ENCODE measurements at regions not wholly inside any gene's neighbourhood (a gene's known extent, or its start where the extent isn't known, plus 50 kb on each side); places are given as distances from the start of the nearest gene placed in this dataset.

DNA sequence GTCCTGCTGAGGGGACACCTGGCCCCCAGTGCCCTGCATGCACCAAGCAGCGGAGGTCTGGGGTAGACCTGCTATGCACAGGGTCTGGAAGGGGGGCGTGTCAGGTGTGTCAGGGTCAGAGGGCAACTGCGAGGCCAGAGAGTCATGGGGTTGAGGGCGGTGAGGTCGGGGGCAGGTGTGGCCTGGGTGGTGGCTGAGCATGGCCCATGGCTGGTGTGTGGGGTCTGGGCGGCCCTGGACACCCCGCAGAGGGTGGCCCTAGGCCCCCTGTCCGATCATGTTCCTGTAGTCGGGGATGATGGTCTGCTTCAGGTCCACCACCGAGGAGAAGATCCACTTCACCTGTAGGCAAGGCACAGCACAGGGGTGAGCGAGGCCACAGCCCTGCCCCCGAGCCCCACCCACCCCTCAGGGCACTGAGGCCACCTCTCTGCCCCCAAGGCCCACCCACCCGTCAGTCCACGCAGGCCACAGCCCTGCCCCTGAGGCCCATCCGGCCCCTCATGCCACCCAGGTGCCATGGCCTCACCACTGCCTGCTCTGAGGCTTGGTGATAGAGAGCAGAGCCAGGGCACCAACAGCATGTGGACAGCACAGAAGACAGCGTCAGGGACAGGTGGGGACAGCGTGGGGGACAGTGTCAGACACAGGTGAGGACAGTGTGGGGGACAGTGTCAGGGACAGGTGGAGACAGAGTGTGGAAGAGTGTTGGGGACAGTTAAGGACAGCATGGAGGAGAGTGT lies 211.3 kb downstream of the TMEM121 start:
- Histone ChIP-seq H3K9ac (ENCODE audit: low read length) (no peak overlapping the region), H3K4me3 (ENCODE audit: insufficient read depth, low read depth, low read length) (no peak overlapping the region), H2AFZ (ENCODE audit: low read depth, low read length) (no peak overlapping the region), H3K27me3 (ENCODE audit: insufficient read depth, low read length) (no peaks in the 10 kb centered on the region), H3K4me2 (ENCODE audit: low read length) (no peak overlapping the region), H4K20me1 (ENCODE audit: insufficient read depth, low read length) (no peaks in the 10 kb centered on the region), H3K4me1 (ENCODE audit: insufficient read depth, low read length) (no peaks in the 10 kb centered on the region), H3K36me3 (ENCODE audit: insufficient read depth, low read length) (no peaks in the 10 kb centered on the region), H3K9me3 (ENCODE audit: insufficient read depth, low read depth, low read length) (peaks cover 14% of the 10 kb centered on the region), H3K27ac (ENCODE audit: low read depth, low read length) (no peak overlapping the region), H3K79me2 (ENCODE audit: insufficient read depth, low read length) (no peaks in the 10 kb centered on the region)
- Mint-ChIP-seq H3K27me3 (ENCODE audit: low read depth, unreplicated experiment) (no peaks in the 10 kb centered on the region), H3K9me3 (ENCODE audit: unreplicated experiment) (peaks cover 13% of the 10 kb centered on the region), H3K36me3 (ENCODE audit: low read depth, unreplicated experiment) (no peaks in the 10 kb centered on the region), H3K4me3 (ENCODE audit: unreplicated experiment) (no peak overlapping the region), H3K4me1 (ENCODE audit: low read depth, unreplicated experiment) (no peaks in the 10 kb centered on the region), H3K27ac (ENCODE audit: unreplicated experiment) (no peak overlapping the region)
- no peak for TF ChIP-seq EZH2 (IDR thresholded peaks at IDR 0.05; ENCODE audit: insufficient read depth, low read length)
- TF ChIP-seq, protein P1, sequence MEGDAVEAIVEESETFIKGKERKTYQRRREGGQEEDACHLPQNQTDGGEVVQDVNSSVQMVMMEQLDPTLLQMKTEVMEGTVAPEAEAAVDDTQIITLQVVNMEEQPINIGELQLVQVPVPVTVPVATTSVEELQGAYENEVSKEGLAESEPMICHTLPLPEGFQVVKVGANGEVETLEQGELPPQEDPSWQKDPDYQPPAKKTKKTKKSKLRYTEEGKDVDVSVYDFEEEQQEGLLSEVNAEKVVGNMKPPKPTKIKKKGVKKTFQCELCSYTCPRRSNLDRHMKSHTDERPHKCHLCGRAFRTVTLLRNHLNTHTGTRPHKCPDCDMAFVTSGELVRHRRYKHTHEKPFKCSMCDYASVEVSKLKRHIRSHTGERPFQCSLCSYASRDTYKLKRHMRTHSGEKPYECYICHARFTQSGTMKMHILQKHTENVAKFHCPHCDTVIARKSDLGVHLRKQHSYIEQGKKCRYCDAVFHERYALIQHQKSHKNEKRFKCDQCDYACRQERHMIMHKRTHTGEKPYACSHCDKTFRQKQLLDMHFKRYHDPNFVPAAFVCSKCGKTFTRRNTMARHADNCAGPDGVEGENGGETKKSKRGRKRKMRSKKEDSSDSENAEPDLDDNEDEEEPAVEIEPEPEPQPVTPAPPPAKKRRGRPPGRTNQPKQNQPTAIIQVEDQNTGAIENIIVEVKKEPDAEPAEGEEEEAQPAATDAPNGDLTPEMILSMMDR (IDR thresholded peaks at IDR 0.05; ENCODE audit: insufficient read depth, low read depth, low read length): no peak
- no peak for FAIRE-seq
- DNase-seq (ENCODE audit: low read depth): no peak

DNA sequence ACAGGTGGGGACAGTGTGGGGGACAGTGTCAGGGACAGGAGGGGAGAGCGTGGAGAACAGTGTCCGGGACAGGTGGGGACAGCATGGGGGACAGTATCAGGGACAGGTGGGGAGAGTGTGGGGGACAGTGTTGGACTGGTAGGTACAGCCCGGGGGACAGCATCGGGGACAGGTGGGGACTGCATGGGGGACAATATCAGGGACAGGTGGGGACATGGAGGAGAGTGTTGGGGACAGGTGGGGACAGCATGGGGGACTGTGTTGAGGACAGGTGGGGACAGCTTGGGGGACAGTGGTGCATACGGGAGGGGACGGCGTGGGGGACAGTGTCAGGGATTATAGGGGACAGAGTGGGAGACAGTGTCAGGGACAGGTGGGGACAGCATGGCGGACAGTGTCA lies 212.3 kb downstream of the TMEM121 start:
- Histone ChIP-seq H4K20me1 (ENCODE audit: insufficient read depth, low read length) (no peaks in the 10 kb centered on the region), H3K36me3 (ENCODE audit: insufficient read depth, low read length) (no peaks in the 10 kb centered on the region), H3K79me2 (ENCODE audit: insufficient read depth, low read length) (no peaks in the 10 kb centered on the region), H3K4me3 (ENCODE audit: insufficient read depth, low read depth, low read length) (no peak overlapping the region), H3K4me2 (ENCODE audit: low read length) (no peak overlapping the region), H3K4me1 (ENCODE audit: insufficient read depth, low read length) (no peaks in the 10 kb centered on the region), H3K27ac (ENCODE audit: low read depth, low read length) (no peak overlapping the region), H3K27me3 (ENCODE audit: insufficient read depth, low read length) (no peaks in the 10 kb centered on the region), H3K9ac (ENCODE audit: low read length) (no peak overlapping the region), H2AFZ (ENCODE audit: low read depth, low read length) (no peak overlapping the region), H3K9me3 (ENCODE audit: insufficient read depth, low read depth, low read length) (peaks cover 11% of the 10 kb centered on the region)
- Mint-ChIP-seq H3K27me3 (ENCODE audit: low read depth, unreplicated experiment) (no peaks in the 10 kb centered on the region), H3K27ac (ENCODE audit: unreplicated experiment) (no peak overlapping the region), H3K4me1 (ENCODE audit: low read depth, unreplicated experiment) (no peaks in the 10 kb centered on the region), H3K9me3 (ENCODE audit: unreplicated experiment) (peaks cover 9% of the 10 kb centered on the region), H3K36me3 (ENCODE audit: low read depth, unreplicated experiment) (no peaks in the 10 kb centered on the region), H3K4me3 (ENCODE audit: unreplicated experiment) (no peak overlapping the region)
- TF ChIP-seq, protein P1 (IDR thresholded peaks at IDR 0.05; ENCODE audit: insufficient read depth, low read depth, low read length): no peak
- no peak for TF ChIP-seq EZH2 (IDR thresholded peaks at IDR 0.05; ENCODE audit: insufficient read depth, low read length)
- DNase-seq (ENCODE audit: low read depth): no peak
- no peak for FAIRE-seq
